DND-41 (cell line): ENCODE measurements at regions not wholly inside any gene's neighbourhood (a gene's known extent, or its start where the extent isn't known, plus 50 kb on each side); places are given as distances from the start of the nearest gene placed in this dataset.

Experiments
- ATAC-seq: fragments of 200-7000 bp; cut with Tn5 transposase; 3 replicates; pipeline ENCODE4 v1.9.1; 2021; ENCODE audit warnings: low read depth; ENCODE audit not compliant: insufficient read depth
- DNase-seq: peaks from one replicate; pipeline ENCODE4 v3.0.0-alpha.2; 2020
- H2AFZ ChIP-seq: 2 replicates; pipeline ENCODE4 v1.6.0; 2012; ENCODE audit warnings: low read depth, low read length
- H3K27ac ChIP-seq: 2 replicates; pipeline ENCODE4 v1.5.1; 2012; ENCODE audit warnings: low read length, inconsistent platforms
- H3K27me3 ChIP-seq: fragments of 200-600 bp; sonication (generic); 2 replicates; pipeline ENCODE4 v1.6.0; 2012; ENCODE audit warnings: low read length, mild to moderate bottlenecking, inconsistent platforms; ENCODE audit not compliant: insufficient read depth, poor library complexity
- H3K36me3 ChIP-seq: 2 replicates; pipeline ENCODE4 v1.5.1; 2012; ENCODE audit warnings: low read length, inconsistent platforms; ENCODE audit not compliant: insufficient read depth
- H3K4me1 ChIP-seq: 2 replicates; pipeline ENCODE4 v1.5.1; 2012; ENCODE audit warnings: mild to moderate bottlenecking, low read length; ENCODE audit not compliant: insufficient read depth
- H3K4me2 ChIP-seq: 2 replicates; pipeline ENCODE4 v1.6.0; 2012; ENCODE audit warnings: mild to moderate bottlenecking, moderate library complexity, low read length, inconsistent platforms; ENCODE audit not compliant: insufficient read depth
- H3K4me3 ChIP-seq, 2 experiments: fragments of 200-600 bp in 1 of 2; shearing (Covaris generic) in 1 of 2; 2 replicates each; pipeline ENCODE4 v1.5.1; 2012 to 2016; ENCODE audit warnings: inconsistent platforms in 2 of 2, low read length in 2 of 2, mild to moderate bottlenecking in 2 of 2, low read depth in 1 of 2, moderate library complexity in 1 of 2
- H3K79me2 ChIP-seq: 2 replicates; pipeline ENCODE4 v1.6.0; 2012; ENCODE audit warnings: low read length, inconsistent platforms; ENCODE audit not compliant: insufficient read depth
- H3K9ac ChIP-seq: 2 replicates; pipeline ENCODE4 v1.6.0; 2012; ENCODE audit warnings: low read depth, mild to moderate bottlenecking, inconsistent platforms, low read length, moderate library complexity
- H3K9me3 ChIP-seq: 2 replicates; pipeline ENCODE4 v1.5.1; 2012; ENCODE audit warnings: low read length, moderate library complexity, mild to moderate bottlenecking, inconsistent platforms; ENCODE audit not compliant: insufficient read depth, severe bottlenecking
- H4K20me1 ChIP-seq: 2 replicates; pipeline ENCODE4 v1.6.0; 2012; ENCODE audit warnings: low read length; ENCODE audit not compliant: insufficient read depth
- CTCF ChIP-seq: IDR thresholded peaks from 2 replicates; pipeline ENCODE4 v1.5.1; 2012; ENCODE audit warnings: borderline replicate concordance, low read length, moderate library complexity, mild to moderate bottlenecking; ENCODE audit not compliant: poor library complexity, severe bottlenecking; ENCODE audit errors: extremely low read depth
- EZH2 ChIP-seq: IDR thresholded peaks from 3 replicates; pipeline ENCODE4 v1.6.1; 2012; ENCODE audit warnings: borderline replicate concordance, low read depth, mild to moderate bottlenecking, moderate library complexity, low read length, inconsistent platforms; ENCODE audit not compliant: severe bottlenecking

- H3K27ac ChIP-seq: no peak overlapping the region
- H4K20me1 ChIP-seq: no peaks in the 10 kb centered on the region
- ATAC-seq (no peak), DNase-seq (no peak)
- no peaks in the 10 kb centered on the region for H3K36me3 ChIP-seq
- H3K27me3 ChIP-seq: no peaks in the 10 kb centered on the region
- no peaks in the 10 kb centered on the region for H3K4me1 ChIP-seq
- no peaks in the 10 kb centered on the region for H3K79me2 ChIP-seq
- no peak overlapping the region for H3K4me3 ChIP-seq
- no peak for TF ChIP-seq CTCF
- no peak for TF ChIP-seq EZH2
- H3K9me3 ChIP-seq: peaks cover 8% of the 10 kb centered on the region
- H3K9ac ChIP-seq: no peak overlapping the region
- H3K4me2 ChIP-seq: no peak overlapping the region
- H2AFZ ChIP-seq: no peak overlapping the region
These were observed 461.2 kb upstream of the PCDH7 start for GRCh38 chr4:30258949-30259348.

GRCh38 chr4:30262379-30262778 is 457.8 kb upstream of the PCDH7 start:
- DNase-seq (no peak), ATAC-seq (no peak)
- Histone ChIP-seq H3K9ac (no peak overlapping the region), H2AFZ (no peak overlapping the region), H3K36me3 (no peaks in the 10 kb centered on the region), H3K4me2 (no peak overlapping the region), H4K20me1 (no peaks in the 10 kb centered on the region), H3K4me1 (no peaks in the 10 kb centered on the region), H3K4me3 (no peak overlapping the region), H3K27ac (no peak overlapping the region), H3K79me2 (no peaks in the 10 kb centered on the region), H3K9me3 (no peaks in the 10 kb centered on the region), H3K27me3 (no peaks in the 10 kb centered on the region)
- TF ChIP-seq EZH2: no peak
- TF ChIP-seq CTCF: no peak

- no peak overlapping the region for H3K27ac ChIP-seq
- H3K27me3 ChIP-seq: no peaks in the 10 kb centered on the region
- H3K9ac ChIP-seq: no peak overlapping the region
- no peaks in the 10 kb centered on the region for H3K79me2 ChIP-seq
- DNase-seq (no peak), ATAC-seq (no peak)
- H4K20me1 ChIP-seq: no peaks in the 10 kb centered on the region
- H3K4me3 ChIP-seq: no peak overlapping the region
- no peaks in the 10 kb centered on the region for H3K36me3 ChIP-seq
- no peak for TF ChIP-seq CTCF
- no peak for TF ChIP-seq EZH2
- no peaks in the 10 kb centered on the region for H3K4me1 ChIP-seq
- H2AFZ ChIP-seq: no peak overlapping the region
- no peak overlapping the region for H3K4me2 ChIP-seq
- H3K9me3 ChIP-seq: no peaks in the 10 kb centered on the region
These were observed 455.7 kb upstream of the PCDH7 start for GRCh38 chr4:30264465-30264864.

DNA sequence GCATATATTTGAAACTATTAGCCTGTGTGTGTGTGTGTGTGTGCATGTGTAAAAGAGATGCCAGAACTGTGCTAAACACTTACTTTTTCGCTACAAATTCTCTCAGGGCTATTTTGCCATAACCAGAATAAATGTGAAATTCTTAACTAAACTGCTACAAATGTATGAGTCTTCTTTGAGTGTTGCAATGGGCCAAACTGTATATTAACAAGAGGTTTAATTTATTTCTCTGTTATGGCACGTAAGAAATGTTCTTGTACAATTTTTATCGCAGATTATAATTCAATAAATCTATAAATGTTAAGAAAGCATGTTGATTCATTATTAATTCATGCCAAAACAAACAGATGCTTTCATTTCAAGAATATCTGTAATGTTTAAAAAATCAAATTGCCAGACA is 454.5 kb upstream of the PCDH7 start:
- ATAC-seq: no peak
- Histone ChIP-seq H2AFZ (no peak overlapping the region), H3K4me2 (no peak overlapping the region), H3K4me1 (no peaks in the 10 kb centered on the region), H3K27me3 (no peaks in the 10 kb centered on the region), H3K9me3 (no peaks in the 10 kb centered on the region), H3K79me2 (no peaks in the 10 kb centered on the region), H3K4me3 (no peak overlapping the region), H3K9ac (no peak overlapping the region), H3K27ac (no peak overlapping the region), H3K36me3 (no peaks in the 10 kb centered on the region), H4K20me1 (no peaks in the 10 kb centered on the region)
- TF ChIP-seq EZH2 (no peak), CTCF (no peak)
- no peak for DNase-seq
